Naive B cell (primary cell): ENCODE measurements at regions not wholly inside any gene's neighbourhood (a gene's known extent, or its start where the extent isn't known, plus 50 kb on each side); places are given as distances from the start of the nearest gene placed in this dataset.
"Not testable (repeated sequence)": the region's sequence is repeated elsewhere in the genome, so short reads cannot be mapped to it uniquely, and the experiment has no call there.

Source experiments
- ATAC-seq, 2 donors: fragments of 150-1000 bp; cut with Tn5 transposase; 2 replicates each; pipeline ENCODE4 v1.10.0; 2021; ENCODE audit warnings: low read depth in 2 of 2, mild to moderate bottlenecking in 2 of 2, moderate library complexity in 2 of 2
- DNase-seq: peaks from one replicate; pipeline ENCODE4 v3.0.0; 2022
- H3K27ac Mint-ChIP-seq, 6 donors: one replicate each; pipeline ENCODE4 v1.8.0; 2020 to 2022; ENCODE audit warnings: mild to moderate bottlenecking in 6 of 6, mixed read lengths in 6 of 6, moderate library complexity in 5 of 6, inconsistent platforms in 2 of 6
- H3K27me3 Mint-ChIP-seq, 3 donors: one replicate each; pipeline ENCODE4 v1.8.0; 2021 to 2022; ENCODE audit warnings: mixed read lengths in 3 of 3, mild to moderate bottlenecking in 1 of 3
- H3K36me3 Mint-ChIP-seq, 2 donors: one replicate each; pipeline ENCODE4 v1.8.0; 2020 to 2022; ENCODE audit warnings: mixed read lengths in 2 of 2, inconsistent platforms in 1 of 2, mild to moderate bottlenecking in 1 of 2
- H3K4me1 Mint-ChIP-seq, 3 donors: one replicate each; pipeline ENCODE4 v1.8.0; 2020 to 2022; ENCODE audit warnings: mixed read lengths in 3 of 3, inconsistent platforms in 1 of 3, mild to moderate bottlenecking in 1 of 3, moderate library complexity in 1 of 3
- H3K4me3 Mint-ChIP-seq, 8 donors: one replicate each; pipeline ENCODE4 v1.8.0; 2020 to 2022; ENCODE audit warnings: mild to moderate bottlenecking in 8 of 8, mixed read lengths in 8 of 8, moderate library complexity in 8 of 8, inconsistent platforms in 2 of 8
- H3K9me3 Mint-ChIP-seq, 7 donors: one replicate each; pipeline ENCODE4 v1.8.0; 2020 to 2022; ENCODE audit warnings: mixed read lengths in 7 of 7, mild to moderate bottlenecking in 5 of 7, inconsistent platforms in 2 of 7, moderate library complexity in 1 of 7

DNA sequence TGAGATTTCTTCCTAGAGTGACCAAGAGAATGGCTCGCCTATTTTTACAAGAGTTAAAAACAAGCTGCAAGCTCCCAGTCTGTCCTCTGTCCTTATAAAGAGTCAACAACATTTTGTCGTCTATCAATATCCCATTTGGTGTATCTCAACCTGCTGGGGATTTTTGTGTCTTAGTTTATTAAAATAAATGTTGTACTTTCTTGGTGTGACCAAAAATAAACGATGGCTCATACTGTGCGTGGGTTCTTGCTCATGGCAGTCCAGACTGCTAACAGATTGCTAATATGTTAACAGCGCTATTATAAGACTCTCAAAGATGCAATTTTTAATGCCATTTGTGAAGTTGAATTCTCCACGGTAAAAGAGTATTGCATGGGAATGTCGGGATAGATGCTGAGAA lies 569.9 kb downstream of the GABRG2 start:
- no peak for DNase-seq
- Mint-ChIP-seq H3K4me3 (no peak overlapping the region), H3K9me3 (peaks cover 9 to 42% (median 22%) of the 10 kb centered on the region in 7 donors), H3K4me1 (no peaks in the 10 kb centered on the region), H3K36me3 (peaks cover 0 to 10% of the 10 kb centered on the region in 2 donors), H3K27ac (no peak overlapping the region), H3K27me3 (no peaks in the 10 kb centered on the region)
- no peak for ATAC-seq

DNA sequence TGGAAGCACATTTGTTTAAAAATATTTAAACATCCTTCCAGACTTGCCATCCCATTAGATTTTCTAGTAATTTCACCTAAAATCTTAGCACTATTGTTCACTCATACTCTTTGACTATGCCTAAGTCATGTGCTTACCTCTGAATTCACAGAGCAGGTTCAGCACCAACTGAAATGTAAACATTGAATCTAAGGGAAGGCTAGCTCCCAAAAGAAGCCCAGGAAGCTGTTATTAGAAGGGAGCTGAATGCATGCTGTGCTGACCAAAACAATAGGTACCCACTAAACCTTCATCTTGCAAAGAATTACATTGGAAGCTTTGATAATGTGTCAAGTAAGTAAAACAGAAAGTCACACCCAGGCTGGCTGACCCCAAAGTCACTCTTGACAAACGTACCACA lies 571.3 kb downstream of the GABRG2 start:
- peaks cover 0 to 10% of the 10 kb centered on the region in 2 donors for H3K36me3 Mint-ChIP-seq
- no peak for ATAC-seq

DNA sequence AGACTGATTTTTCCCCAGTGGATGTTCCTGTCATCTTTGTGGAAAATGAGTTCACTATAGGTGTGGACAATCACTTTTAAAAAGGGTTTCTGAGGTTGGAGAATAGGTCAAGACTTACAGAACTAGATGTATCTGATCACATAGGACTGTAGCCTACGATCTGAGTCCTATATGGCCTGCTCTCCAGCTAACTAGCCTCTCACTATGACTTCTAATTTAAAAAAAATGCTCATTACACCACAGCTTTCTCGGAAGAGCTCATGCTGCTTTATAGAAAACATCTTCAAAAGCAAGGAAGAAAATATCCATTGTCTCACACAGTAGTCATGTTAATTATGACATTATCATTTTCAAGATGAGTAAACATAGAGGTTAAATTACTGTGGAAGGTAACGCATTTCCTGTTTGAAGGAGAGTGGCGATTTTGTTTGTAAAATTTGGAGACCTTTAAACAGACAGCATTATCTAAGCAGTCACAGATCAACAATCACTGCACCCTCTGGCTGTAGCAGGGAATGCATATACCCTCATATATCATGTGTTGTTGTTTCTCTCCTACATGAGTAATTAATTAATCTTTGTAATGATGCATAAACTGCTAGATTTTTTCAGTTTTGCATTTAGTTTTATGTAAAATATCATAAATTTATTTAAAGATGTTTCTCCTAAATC lies 573.7 kb downstream of the GABRG2 start:
- DNase-seq (no peak), ATAC-seq (no peak)
- Mint-ChIP-seq H3K9me3 (peaks cover 0 to 16% (median 6%) of the 10 kb centered on the region in 7 donors), H3K4me3 (no peak overlapping the region), H3K4me1 (no peaks in the 10 kb centered on the region), H3K36me3 (no peaks in the 10 kb centered on the region), H3K27ac (no peak overlapping the region), H3K27me3 (no peaks in the 10 kb centered on the region)

More for the DNA sequence above, 571.3 kb downstream of the GABRG2 start:
- no peaks in the 10 kb centered on the region for H3K27me3 Mint-ChIP-seq
- no peak overlapping the region for H3K27ac Mint-ChIP-seq
- H3K9me3 Mint-ChIP-seq: peaks cover 13 to 30% (median 15%) of the 10 kb centered on the region in 7 donors
- no peaks in the 10 kb centered on the region for H3K4me1 Mint-ChIP-seq
- H3K4me3 Mint-ChIP-seq: no peak overlapping the region
- no peak for DNase-seq

DNA sequence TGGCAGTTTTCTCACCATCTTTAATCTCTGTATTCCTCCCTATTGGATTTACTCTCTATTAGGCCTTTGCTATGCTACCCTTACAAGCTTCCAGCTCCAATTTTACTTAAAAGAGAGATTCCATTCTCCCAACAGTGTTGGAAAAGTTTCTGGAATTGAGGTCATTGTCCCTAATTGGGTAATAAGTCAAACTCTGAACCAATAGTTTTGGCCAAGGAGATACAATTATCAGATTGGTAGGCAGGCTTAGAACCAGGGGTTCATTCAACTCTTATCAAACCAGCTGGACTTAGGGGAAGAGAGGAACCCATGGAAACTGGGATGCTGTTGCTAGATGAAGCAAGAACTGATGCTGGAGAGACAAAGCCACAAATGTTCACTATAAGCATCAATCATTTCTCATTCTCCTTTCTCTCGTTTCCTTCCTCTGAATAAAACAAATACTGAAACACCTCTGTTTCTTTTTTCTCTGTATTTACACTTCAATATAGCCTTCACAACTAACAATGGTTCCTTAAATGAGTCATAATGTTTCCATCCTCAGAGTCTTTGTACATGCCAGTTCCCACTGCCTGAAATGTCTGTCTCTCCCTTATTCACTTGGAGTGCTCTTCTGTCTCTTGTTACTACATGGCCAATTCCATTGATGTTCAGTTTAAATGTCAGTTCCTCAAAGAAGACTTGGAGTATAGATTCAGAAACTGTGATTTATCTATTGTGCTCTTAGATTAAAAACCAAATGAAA lies 587.3 kb downstream of the GABRG2 start:
- Mint-ChIP-seq H3K36me3 (no peaks in the 10 kb centered on the region), H3K27ac (no peak overlapping the region), H3K4me1 (no peaks in the 10 kb centered on the region), H3K9me3 (peaks cover 3 to 27% (median 8%) of the 10 kb centered on the region in 7 donors), H3K4me3 (no peak overlapping the region), H3K27me3 (no peaks in the 10 kb centered on the region)
- DNase-seq: no peak
- ATAC-seq: no peak

DNA sequence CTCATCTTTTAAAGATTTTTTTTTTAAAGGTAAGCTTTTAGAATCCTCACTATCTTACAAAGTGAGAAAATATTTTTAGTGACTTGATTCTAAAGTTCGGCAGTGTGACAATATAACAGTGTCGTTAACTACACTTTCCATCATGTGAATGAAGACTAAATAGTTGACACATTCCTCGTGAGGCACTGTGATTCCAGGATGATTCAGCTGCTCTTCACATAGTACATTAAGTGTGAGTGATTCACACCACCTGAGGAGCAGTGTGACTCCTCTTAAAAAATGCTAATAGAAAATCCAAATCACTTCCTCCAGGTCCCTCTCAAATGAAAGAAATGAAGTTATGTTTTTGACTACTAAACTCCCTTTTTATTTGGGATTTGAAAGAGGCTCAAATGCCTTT lies 589.5 kb downstream of the GABRG2 start:
- DNase-seq (no peak), ATAC-seq (no peak)
- Mint-ChIP-seq H3K9me3 (peaks cover 2 to 14% (median 4%) of the 10 kb centered on the region in 7 donors), H3K4me1 (no peaks in the 10 kb centered on the region), H3K27ac (no peak overlapping the region), H3K4me3 (no peak overlapping the region), H3K36me3 (no peaks in the 10 kb centered on the region), H3K27me3 (no peaks in the 10 kb centered on the region)

DNA sequence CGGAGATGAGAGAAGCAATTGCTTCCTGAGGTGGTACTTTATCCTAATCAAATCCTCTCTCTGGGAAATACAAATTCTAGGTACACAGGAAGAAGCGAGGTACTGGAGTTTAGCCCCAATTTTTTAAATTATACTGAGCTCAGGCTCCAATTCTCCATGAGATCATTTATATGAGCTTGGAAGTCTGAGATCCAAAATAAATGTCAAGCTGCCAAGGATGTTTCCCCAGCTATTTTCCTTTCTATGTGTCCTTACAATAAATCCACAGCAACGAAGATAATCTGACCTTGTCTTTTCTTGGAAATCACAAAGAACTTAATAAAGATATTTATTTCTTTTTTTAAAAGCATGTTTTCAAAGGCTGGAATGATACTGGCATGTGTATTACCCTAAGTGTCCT lies 597.3 kb downstream of the GABRG2 start:
- peaks cover 0 to 10% (median 0%) of the 10 kb centered on the region in 7 donors for H3K9me3 Mint-ChIP-seq
- no peaks in the 10 kb centered on the region for H3K27me3 Mint-ChIP-seq
- no peak for ATAC-seq
- no peak overlapping the region for H3K4me3 Mint-ChIP-seq
- H3K4me1 Mint-ChIP-seq: no peaks in the 10 kb centered on the region
- no peak overlapping the region for H3K27ac Mint-ChIP-seq
- no peaks in the 10 kb centered on the region for H3K36me3 Mint-ChIP-seq
- DNase-seq: no peak

DNA sequence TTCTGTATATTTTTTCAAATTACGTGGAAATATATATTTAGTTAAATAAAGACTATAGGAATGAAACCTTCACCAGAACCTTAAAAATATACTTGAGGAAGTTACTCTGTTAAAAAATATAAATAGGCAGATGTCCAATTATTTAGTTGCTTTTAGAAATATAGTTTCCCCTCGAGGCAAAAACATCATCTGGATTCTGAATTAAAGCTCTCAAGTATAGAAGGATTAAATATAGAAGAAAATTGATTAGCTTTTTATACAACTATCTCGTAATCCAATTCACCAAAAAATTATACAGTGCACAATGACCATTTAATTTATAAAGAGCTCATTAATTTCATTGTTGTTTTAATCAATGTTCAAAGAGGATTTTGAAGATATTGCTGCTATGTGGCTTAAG lies 601.4 kb downstream of the GABRG2 start:
- ATAC-seq (no peak), DNase-seq (no peak)
- Mint-ChIP-seq H3K36me3 (no peaks in the 10 kb centered on the region), H3K27ac (no peak overlapping the region), H3K27me3 (no peaks in the 10 kb centered on the region), H3K4me1 (no peaks in the 10 kb centered on the region), H3K9me3 (no peaks in the 10 kb centered on the region), H3K4me3 (no peak overlapping the region)

DNA sequence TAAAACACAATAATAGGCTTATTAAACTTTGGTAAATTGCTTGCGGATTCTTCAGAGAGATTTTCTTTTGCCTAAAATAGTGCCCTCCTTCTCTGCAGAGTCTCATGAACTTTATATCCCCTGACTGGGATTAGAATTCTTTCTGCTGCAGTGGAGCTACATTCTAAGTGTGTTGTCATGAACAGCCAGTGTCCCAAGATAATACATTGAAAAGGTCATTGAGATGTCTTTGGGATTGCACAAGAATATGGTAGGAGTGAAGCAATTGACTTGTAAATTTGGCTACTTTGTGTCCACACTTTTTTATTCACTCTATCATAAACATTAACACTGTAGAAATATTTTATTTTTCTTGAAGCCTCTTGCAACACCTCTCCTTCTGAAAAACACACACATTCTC lies 604.5 kb downstream of the GABRG2 start:
- Mint-ChIP-seq H3K36me3 (no peaks in the 10 kb centered on the region), H3K27ac (no peak overlapping the region), H3K9me3 (peaks cover 0 to 12% (median 0%) of the 10 kb centered on the region in 7 donors), H3K27me3 (no peaks in the 10 kb centered on the region), H3K4me1 (no peaks in the 10 kb centered on the region), H3K4me3 (no peak overlapping the region)
- DNase-seq (no peak), ATAC-seq (no peak)

DNA sequence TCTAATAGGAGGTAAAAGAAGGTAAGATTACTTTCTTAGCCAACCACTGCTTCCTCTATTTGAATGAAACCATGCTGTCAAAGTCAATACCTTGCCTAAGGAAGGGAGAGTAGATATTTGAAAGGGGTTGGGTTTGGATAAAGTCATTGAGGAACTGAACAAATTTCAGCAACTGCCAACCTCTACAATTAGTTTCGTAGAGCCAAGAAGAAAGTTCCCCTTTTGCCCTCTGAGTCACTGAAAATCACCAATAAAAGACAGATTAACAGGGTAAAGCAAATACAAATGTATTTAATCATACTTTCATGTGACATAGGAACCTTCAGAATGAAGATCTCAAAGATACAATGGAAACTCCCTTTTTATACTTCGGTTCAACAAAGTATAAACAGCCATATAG lies 615.7 kb downstream of the GABRG2 start:
- no peak for DNase-seq
- H3K27ac Mint-ChIP-seq: no peak overlapping the region
- no peaks in the 10 kb centered on the region for H3K36me3 Mint-ChIP-seq
- ATAC-seq: no peak
- no peaks in the 10 kb centered on the region for H3K4me1 Mint-ChIP-seq
- peaks cover 0 to 6% (median 0%) of the 10 kb centered on the region in 7 donors for H3K9me3 Mint-ChIP-seq
- no peak overlapping the region for H3K4me3 Mint-ChIP-seq
- no peaks in the 10 kb centered on the region for H3K27me3 Mint-ChIP-seq

DNA sequence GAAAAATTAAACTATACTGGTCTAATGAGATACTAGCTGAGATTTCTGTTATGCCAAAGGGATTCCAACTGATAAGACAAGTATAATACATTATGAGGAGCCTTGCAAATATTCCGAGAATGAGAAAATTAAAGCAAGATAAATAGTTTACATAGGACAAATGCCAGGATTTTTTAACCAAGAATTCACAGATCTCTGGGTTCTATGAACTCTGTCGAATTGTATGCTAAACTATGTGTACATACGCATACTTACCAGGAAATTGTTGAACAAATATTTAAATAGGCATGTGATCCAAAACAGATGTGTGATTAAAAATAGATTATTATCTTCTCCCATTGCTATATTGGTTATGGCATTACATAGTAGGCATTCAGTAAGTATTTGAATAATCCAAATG lies 616.6 kb downstream of the GABRG2 start:
- H3K27me3 Mint-ChIP-seq: no peaks in the 10 kb centered on the region
- no peak overlapping the region for H3K4me3 Mint-ChIP-seq
- H3K36me3 Mint-ChIP-seq: no peaks in the 10 kb centered on the region
- H3K9me3 Mint-ChIP-seq: peaks cover 0 to 6% (median 2%) of the 10 kb centered on the region in 7 donors
- no peak for DNase-seq
- H3K27ac Mint-ChIP-seq: no peak overlapping the region
- no peaks in the 10 kb centered on the region for H3K4me1 Mint-ChIP-seq
- ATAC-seq: no peak

DNA sequence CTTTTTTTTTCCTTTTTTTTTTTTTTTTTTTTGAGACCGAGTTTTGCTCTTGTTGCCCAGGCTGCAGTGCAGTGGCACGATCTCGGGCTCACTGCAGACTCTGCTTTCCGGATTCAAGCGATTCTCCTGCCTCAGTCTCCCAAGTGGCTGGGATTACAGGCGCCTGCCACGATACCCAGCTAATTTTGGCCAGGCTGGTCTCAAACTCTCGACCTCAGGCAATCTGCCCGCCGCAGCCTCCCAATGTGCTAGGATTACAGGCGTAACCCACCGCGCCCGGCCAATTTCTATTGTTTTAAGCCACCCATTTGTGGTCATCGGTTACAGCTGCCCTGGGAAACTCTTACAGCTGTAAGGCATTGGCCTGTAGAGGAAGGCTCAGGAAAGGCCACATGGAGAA lies 617.7 kb downstream of the GABRG2 start:
- peak overlapping the region in 2 of 8 donors; percentile 26 to 35 for H3K4me3 Mint-ChIP-seq
- no peaks in the 10 kb centered on the region for H3K27me3 Mint-ChIP-seq
- peaks cover 0 to 6% (median 3%) of the 10 kb centered on the region in 7 donors for H3K9me3 Mint-ChIP-seq
- no peak for DNase-seq
- ATAC-seq: no peak
- no peaks in the 10 kb centered on the region for H3K4me1 Mint-ChIP-seq
- H3K36me3 Mint-ChIP-seq: no peaks in the 10 kb centered on the region
- H3K27ac Mint-ChIP-seq: no peak overlapping the region

DNA sequence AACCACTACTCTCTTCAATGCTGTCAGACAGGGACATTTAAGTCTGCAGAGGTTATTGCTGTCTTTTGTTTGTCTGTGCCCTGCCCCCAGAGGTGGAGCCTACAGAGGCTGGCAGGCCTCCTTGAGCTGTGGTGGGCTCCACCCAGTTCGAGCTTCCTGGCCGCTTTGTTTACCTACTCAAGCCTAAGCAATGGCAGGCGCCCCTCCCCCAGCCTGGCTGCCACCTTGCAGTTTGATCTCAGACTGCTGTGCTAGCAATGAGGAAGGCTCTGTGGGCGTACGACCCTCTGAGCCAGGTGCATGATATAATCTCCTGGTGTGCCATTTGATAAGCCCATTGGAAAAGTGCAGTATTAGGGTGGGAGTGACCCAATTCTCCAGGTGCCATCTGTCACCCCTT lies 628.7 kb downstream of the GABRG2 start:
- not testable (repeated sequence) for ATAC-seq, H3K4me1 Mint-ChIP-seq, H3K9me3 Mint-ChIP-seq, H3K27me3 Mint-ChIP-seq, H3K27ac Mint-ChIP-seq, H3K4me3 Mint-ChIP-seq, DNase-seq, H3K36me3 Mint-ChIP-seq

DNA sequence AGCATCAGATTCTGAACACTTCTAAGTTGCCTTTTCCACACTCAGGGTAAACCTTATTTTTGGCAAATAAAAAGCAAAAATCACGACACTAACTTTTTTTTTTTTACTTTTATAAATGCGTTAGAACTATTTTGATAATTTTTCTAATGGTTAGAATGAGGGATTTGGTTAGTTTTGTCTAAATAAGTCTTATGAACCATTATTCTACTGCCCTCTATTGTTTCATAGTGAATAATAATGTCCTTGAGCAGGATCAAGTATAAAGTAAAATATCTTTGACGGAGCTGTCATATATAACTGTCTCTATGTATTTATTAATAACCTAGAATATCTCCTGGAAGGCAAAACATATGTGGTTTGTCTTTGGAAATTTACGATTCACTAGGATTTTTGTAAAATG lies 631.8 kb downstream of the GABRG2 start:
- ATAC-seq (no peak), DNase-seq (no peak)
- H3K9me3 Mint-ChIP-seq: peaks cover 1 to 8% (median 4%) of the 10 kb centered on the region in 7 donors
- no peaks in the 10 kb centered on the region for H3K36me3 Mint-ChIP-seq
- H3K4me1 Mint-ChIP-seq: no peaks in the 10 kb centered on the region
- H3K27ac Mint-ChIP-seq: no peak overlapping the region
- no peak overlapping the region for H3K4me3 Mint-ChIP-seq
- H3K27me3 Mint-ChIP-seq: no peaks in the 10 kb centered on the region

DNA sequence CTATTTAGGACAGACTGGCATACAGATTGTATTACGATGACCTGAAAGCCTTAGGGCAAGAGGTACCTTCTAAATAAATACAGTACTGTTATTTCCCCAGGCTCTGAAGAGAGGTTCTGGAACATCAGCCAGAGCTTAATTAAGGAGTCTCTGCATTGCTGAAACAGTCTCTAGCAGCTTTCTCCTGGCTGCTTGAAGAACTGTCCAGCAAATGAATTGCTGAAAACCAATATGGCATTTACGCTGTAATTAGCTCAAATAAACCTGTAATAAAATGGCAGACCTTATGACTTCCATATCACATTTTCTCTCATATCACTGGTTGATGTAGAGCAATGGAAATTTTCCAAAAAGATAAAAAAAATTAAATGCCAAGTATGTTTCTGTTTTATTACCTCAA lies 636.3 kb downstream of the GABRG2 start:
- no peak overlapping the region for H3K4me3 Mint-ChIP-seq
- peaks cover 0 to 4% (median 3%) of the 10 kb centered on the region in 7 donors for H3K9me3 Mint-ChIP-seq
- no peak overlapping the region for H3K27ac Mint-ChIP-seq
- DNase-seq: no peak
- H3K27me3 Mint-ChIP-seq: no peaks in the 10 kb centered on the region
- no peaks in the 10 kb centered on the region for H3K4me1 Mint-ChIP-seq
- ATAC-seq: no peak
- no peaks in the 10 kb centered on the region for H3K36me3 Mint-ChIP-seq
